GM23248 (cell line): ENCODE measurements at regions not wholly inside any gene's neighbourhood (a gene's known extent, or its start where the extent isn't known, plus 50 kb on each side); places are given as distances from the start of the nearest gene placed in this dataset.

Experiments used
- DNase-seq: peaks from one replicate; pipeline ENCODE4 v3.0.0-alpha.2; 2015
- H2AFZ ChIP-seq: fragments of 200-600 bp; sonication (generic); 2 replicates; pipeline ENCODE4 v1.6.1; 2016; ENCODE audit warnings: antibody characterized with exemption
- H3F3A ChIP-seq: fragments of 200-600 bp; sonication (generic); 2 replicates; pipeline ENCODE4 v1.6.1; 2016; ENCODE audit warnings: mild to moderate bottlenecking, antibody characterized with exemption, mixed run types; ENCODE audit not compliant: insufficient read depth
- H3K27ac ChIP-seq: fragments of 200-600 bp; sonication (generic); 2 replicates; pipeline ENCODE4 v1.5.1; 2016; ENCODE audit warnings: mild to moderate bottlenecking
- H3K27me3 ChIP-seq: fragments of 200-600 bp; sonication (generic); replicated peaks from 2 replicates; pipeline ENCODE4 v1.6.1; 2016; ENCODE audit warnings: mild to moderate bottlenecking; ENCODE audit not compliant: insufficient read depth
- H3K36me3 ChIP-seq: fragments of 200-600 bp; sonication (generic); 2 replicates; pipeline ENCODE4 v1.6.1; 2016; ENCODE audit warnings: low read depth, mild to moderate bottlenecking
- H3K4me1 ChIP-seq: fragments of 200-600 bp; sonication (generic); 2 replicates; pipeline ENCODE4 v1.6.1; 2016; ENCODE audit warnings: mild to moderate bottlenecking; ENCODE audit not compliant: insufficient read depth
- H3K4me2 ChIP-seq: fragments of 200-600 bp; sonication (generic); one replicate; pipeline ENCODE4 v1.6.1; 2016; ENCODE audit warnings: mild to moderate bottlenecking; ENCODE audit not compliant: unreplicated experiment
- H3K4me3 ChIP-seq: fragments of 200-600 bp; sonication (generic); 2 replicates; pipeline ENCODE4 v1.5.1; 2016; ENCODE audit warnings: mild to moderate bottlenecking
- H3K79me2 ChIP-seq: fragments of 200-600 bp; sonication (generic); 2 replicates; pipeline ENCODE4 v1.6.1; 2016; ENCODE audit warnings: mild to moderate bottlenecking; ENCODE audit not compliant: insufficient read depth
- H3K9ac ChIP-seq: fragments of 200-600 bp; sonication (generic); 2 replicates; pipeline ENCODE4 v1.6.1; 2016; ENCODE audit warnings: mild to moderate bottlenecking
- H3K9me2 ChIP-seq: fragments of 200-600 bp; sonication (generic); 2 replicates; pipeline ENCODE4 v1.6.1; 2016; ENCODE audit warnings: mixed run types, mild to moderate bottlenecking, moderate library complexity; ENCODE audit not compliant: insufficient read depth
- H3K9me3 ChIP-seq: fragments of 200-600 bp; sonication (generic); one replicate; pipeline ENCODE4 v1.6.1; 2017; ENCODE audit warnings: low read depth
- H4K20me1 ChIP-seq: fragments of 200-600 bp; sonication (generic); 2 replicates; pipeline ENCODE4 v1.6.0; 2016; ENCODE audit not compliant: insufficient read depth
- EZH2 ChIP-seq: fragments of 200-600 bp; sonication (generic); IDR thresholded peaks from 2 replicates; pipeline ENCODE4 v1.6.1; 2018; ENCODE audit warnings: antibody characterized with exemption, mild to moderate bottlenecking; ENCODE audit not compliant: insufficient read depth, poor library complexity, severe bottlenecking
- EZH2phosphoT487 ChIP-seq: fragments of 200-600 bp; sonication (generic); IDR thresholded peaks from 2 replicates; pipeline ENCODE4 v1.6.1; 2018; ENCODE audit warnings: antibody characterized with exemption, moderate library complexity, mild to moderate bottlenecking, low read depth; ENCODE audit not compliant: insufficient read depth
- WGBS, 2 experiments: methylation state at CpG; one replicate each; pipeline ENCODE4 v1.1.6; 2015 to 2017; ENCODE audit warnings: low lambda C conversion rate in 2 of 2, low coverage in 1 of 2; ENCODE audit errors: missing lambda C conversion rate in 2 of 2; 5-methylcytosine and 5-hydroxymethylcytosine counted together
- in situ Hi-C: fragments of 300-500 bp; cut with MboI; formaldehyde crosslinking; loops from 2 replicates; pipeline ENCODE4 v1.15.0; 2020

DNA sequence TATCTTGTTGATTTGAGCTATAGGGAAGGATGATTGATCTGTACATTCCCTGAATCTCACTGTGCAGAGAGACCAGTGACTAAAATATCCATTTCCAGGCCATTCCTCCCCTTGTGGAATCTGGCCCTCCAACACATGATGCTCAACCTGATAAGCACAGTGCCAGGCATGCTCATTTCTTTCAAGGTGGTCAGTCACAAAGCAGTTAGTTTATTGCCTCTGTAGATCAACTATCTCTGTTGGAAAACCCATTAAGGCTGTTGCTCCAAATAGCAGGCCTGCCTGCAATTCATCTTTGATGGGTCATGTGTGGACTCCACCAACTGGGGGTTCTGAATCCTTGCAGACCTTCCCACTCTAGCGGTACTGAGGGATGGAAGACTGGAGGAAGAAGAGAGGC, 168.6 kb upstream of the FOXK1 start:
- no peak for DNase-seq
- H3F3A ChIP-seq: no peaks in the 10 kb centered on the region
- H4K20me1 ChIP-seq: no peaks in the 10 kb centered on the region
- H3K79me2 ChIP-seq: no peaks in the 10 kb centered on the region
- H3K4me1 ChIP-seq: no peaks in the 10 kb centered on the region
- WGBS, 2 experiments: 13 to 24% methylated on average over 1 of the region's 1 CpG
- no peaks in the 10 kb centered on the region for H3K36me3 ChIP-seq
- no peak for TF ChIP-seq EZH2
- TF ChIP-seq EZH2phosphoT487: no peak
- no peaks in the 10 kb centered on the region for H3K9me2 ChIP-seq
- H3K9me3 ChIP-seq: no peaks in the 10 kb centered on the region
- no peak overlapping the region for H3K9ac ChIP-seq
- in situ Hi-C loops: no loop called here
- no peak overlapping the region for H3K4me3 ChIP-seq
- H3K4me2 ChIP-seq: no peak overlapping the region
- no peaks in the 10 kb centered on the region for H3K27me3 ChIP-seq
- no peak overlapping the region for H2AFZ ChIP-seq
- H3K27ac ChIP-seq: no peak overlapping the region

DNA sequence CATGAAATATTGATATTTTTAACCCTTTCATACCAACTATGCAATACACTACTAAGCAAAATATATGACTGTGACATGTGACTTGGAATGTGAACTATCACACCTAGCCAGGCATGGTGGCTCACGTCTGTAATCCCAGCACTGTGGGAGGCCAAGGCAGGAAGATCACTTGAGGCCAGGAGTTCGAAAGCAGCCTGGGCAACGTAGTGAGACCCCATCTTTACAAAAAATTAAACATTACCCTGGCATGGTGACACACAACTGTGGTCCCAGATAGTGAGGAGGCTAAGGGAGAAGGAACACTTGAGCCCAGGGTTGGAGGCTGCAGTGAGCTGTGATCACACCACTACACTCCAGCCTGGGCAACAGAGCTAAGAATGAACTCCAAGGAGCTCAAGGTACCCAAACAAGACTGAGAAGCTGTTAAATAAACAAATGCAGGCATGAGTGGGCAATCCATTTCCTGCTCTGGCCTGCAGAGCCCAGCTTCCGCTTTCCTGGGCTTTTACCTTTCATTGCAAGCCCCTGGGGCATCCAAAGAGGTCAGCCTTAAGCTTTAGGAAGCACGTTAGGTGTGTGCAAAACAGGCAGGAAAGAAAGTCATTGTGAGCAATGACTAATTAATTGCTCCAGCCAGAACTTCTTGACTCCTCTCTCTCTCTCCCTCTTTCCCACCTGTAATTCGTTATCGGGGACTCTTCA, 162.1 kb upstream of the FOXK1 start:
- Histone ChIP-seq H3K4me2 (no peak overlapping the region), H3K4me1 (no peaks in the 10 kb centered on the region), H2AFZ (no peak overlapping the region), H3K4me3 (no peak overlapping the region), H3K27me3 (no peaks in the 10 kb centered on the region), H3K9me3 (no peaks in the 10 kb centered on the region), H3K79me2 (no peaks in the 10 kb centered on the region), H3K36me3 (no peaks in the 10 kb centered on the region), H3K9me2 (no peaks in the 10 kb centered on the region), H3F3A (no peaks in the 10 kb centered on the region), H3K9ac (no peak overlapping the region), H3K27ac (no peak overlapping the region), H4K20me1 (no peaks in the 10 kb centered on the region)
- WGBS, 2 experiments: 17 to 24% methylated on average over 7 of the region's 7 CpGs
- TF ChIP-seq EZH2 (no peak), EZH2phosphoT487 (no peak)
- in situ Hi-C loops: no loop called here
- DNase-seq: no peak

DNA sequence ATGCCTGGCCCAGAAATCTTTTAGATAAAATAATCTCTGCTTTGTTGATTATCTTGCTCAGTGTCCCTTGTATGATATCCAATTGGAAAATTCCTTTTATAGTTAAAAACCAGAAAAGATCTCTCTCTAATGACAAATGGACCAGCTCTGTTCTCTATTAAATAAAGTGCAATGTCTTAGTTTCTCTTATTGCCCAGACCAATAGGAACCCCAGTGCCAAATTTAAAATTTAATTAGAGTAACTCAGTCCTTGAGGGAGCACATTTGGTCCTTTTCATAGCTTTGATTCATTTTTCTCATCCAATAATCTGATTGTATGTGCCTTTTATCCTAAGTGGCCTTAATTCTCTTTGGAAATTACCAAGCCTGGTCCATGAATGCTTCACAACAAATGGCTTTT, 158.9 kb upstream of the FOXK1 start:
- Histone ChIP-seq H3K27ac (no peak overlapping the region), H3K4me1 (no peaks in the 10 kb centered on the region), H3K4me3 (no peak overlapping the region), H3K36me3 (no peaks in the 10 kb centered on the region), H3K9me2 (no peaks in the 10 kb centered on the region), H4K20me1 (no peaks in the 10 kb centered on the region), H3K9ac (no peak overlapping the region), H3F3A (no peaks in the 10 kb centered on the region), H3K27me3 (no peaks in the 10 kb centered on the region), H3K4me2 (no peak overlapping the region), H2AFZ (no peak overlapping the region), H3K9me3 (no peaks in the 10 kb centered on the region), H3K79me2 (no peaks in the 10 kb centered on the region)
- in situ Hi-C loops: no loop called here
- TF ChIP-seq EZH2phosphoT487 (no peak), EZH2 (no peak)
- no peak for DNase-seq

DNA sequence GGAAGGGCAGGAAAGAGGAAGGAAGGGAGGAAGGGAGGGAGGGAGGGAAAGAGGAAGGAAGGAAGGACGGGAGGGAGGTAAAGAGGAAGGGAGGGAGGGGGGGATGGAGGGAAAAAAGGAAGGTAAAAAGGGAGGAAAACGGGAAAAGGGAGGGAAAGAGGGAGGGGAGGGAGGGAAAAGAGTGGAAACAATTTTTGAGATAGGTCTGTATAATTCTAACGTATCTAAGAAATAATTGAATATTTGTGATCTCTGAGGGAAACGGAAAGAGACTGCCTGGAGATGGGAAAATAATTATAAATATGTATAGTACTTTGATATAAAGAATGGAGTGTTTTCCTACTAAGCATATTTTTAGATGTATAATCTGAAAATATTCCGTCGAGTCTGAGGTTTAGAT, 158.2 kb upstream of the FOXK1 start:
- no peak for DNase-seq
- no peak overlapping the region for H3K27ac ChIP-seq
- no peaks in the 10 kb centered on the region for H3F3A ChIP-seq
- no peaks in the 10 kb centered on the region for H3K9me3 ChIP-seq
- H3K79me2 ChIP-seq: no peaks in the 10 kb centered on the region
- no peaks in the 10 kb centered on the region for H4K20me1 ChIP-seq
- no peaks in the 10 kb centered on the region for H3K9me2 ChIP-seq
- H3K9ac ChIP-seq: no peak overlapping the region
- no peak overlapping the region for H3K4me2 ChIP-seq
- in situ Hi-C loops: no loop called here
- H3K36me3 ChIP-seq: no peaks in the 10 kb centered on the region
- H2AFZ ChIP-seq: no peak overlapping the region
- WGBS, 2 experiments: 25 to 55% methylated on average over 6 of the region's 6 CpGs
- TF ChIP-seq EZH2 (no peak), EZH2phosphoT487 (no peak)
- no peaks in the 10 kb centered on the region for H3K27me3 ChIP-seq
- no peak overlapping the region for H3K4me3 ChIP-seq
- H3K4me1 ChIP-seq: no peaks in the 10 kb centered on the region

DNA sequence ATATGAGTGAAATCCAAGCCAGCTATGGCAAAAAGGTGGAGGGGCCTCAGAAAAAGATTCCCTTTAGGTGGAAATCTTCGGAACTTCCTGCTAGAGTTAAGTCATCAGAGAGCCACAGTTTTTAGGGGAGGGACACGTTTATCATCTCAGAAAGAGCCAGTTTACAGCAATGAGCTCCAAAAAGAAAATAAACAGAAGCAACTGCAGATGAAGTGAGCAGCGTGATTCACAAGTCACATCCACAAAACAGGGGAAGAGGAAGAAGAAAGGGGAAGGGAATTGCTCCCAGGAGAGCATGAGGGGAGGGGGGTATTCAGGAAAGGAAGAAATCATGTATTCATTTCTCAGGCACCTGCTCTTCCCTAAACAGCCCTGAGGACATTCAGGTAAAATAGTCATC, 156.2 kb upstream of the FOXK1 start:
- H3K9me2 ChIP-seq: no peaks in the 10 kb centered on the region
- TF ChIP-seq EZH2: no peak
- no peaks in the 10 kb centered on the region for H3K9me3 ChIP-seq
- H3K27ac ChIP-seq: no peak overlapping the region
- no peaks in the 10 kb centered on the region for H3K4me1 ChIP-seq
- H3K4me3 ChIP-seq: no peak overlapping the region
- H3K9ac ChIP-seq: no peak overlapping the region
- H3K4me2 ChIP-seq: no peak overlapping the region
- no peak overlapping the region for H2AFZ ChIP-seq
- in situ Hi-C loops: no loop called here
- no peaks in the 10 kb centered on the region for H3F3A ChIP-seq
- H4K20me1 ChIP-seq: no peaks in the 10 kb centered on the region
- H3K27me3 ChIP-seq: no peaks in the 10 kb centered on the region
- DNase-seq: no peak
- 22 to 27% methylated on average over 3 of the region's 3 CpGs for WGBS, 2 experiments
- H3K79me2 ChIP-seq: no peaks in the 10 kb centered on the region
- no peaks in the 10 kb centered on the region for H3K36me3 ChIP-seq
